ENCODE measurements at regions not wholly inside any gene's neighbourhood (a gene's known extent, or its start where the extent isn't known, plus 50 kb on each side); places are given as distances from the start of the nearest gene placed in this dataset.

- Histone ChIP-seq H2BK5ac (ENCODE audit: low read depth, low read length) (no peak overlapping the region), H3K79me1 (ENCODE audit: low read depth, low read length) (no peaks in the 10 kb centered on the region), H2BK20ac (ENCODE audit: low read length) (no peak overlapping the region), H3K9ac (replicated peaks in 1 of 4; ENCODE audit: extremely low read depth in 1 of 4, low read depth in 3 of 4, low read length in 3 of 4) (no peak overlapping the region), H2AK5ac (ENCODE audit: low read depth, low read length) (no peak overlapping the region), H3K27ac (ENCODE audit: low read depth, low read length) (no peak overlapping the region), H3K9me3 (ENCODE audit: insufficient read depth in 2 of 2, low read depth in 1 of 2, low read length in 1 of 2) (no peaks in the 10 kb centered on the region), H2BK120ac (replicated peaks; ENCODE audit: low read depth, low read length) (no peak overlapping the region), H4K91ac (replicated peaks; ENCODE audit: insufficient read length, low read length) (no peak overlapping the region), H4K5ac (ENCODE audit: insufficient read length, low read depth, low read length) (no peak overlapping the region), H3K4me3 (ENCODE audit: extremely low read depth in 1 of 4, insufficient read depth in 2 of 4, low read depth in 3 of 4, low read length in 4 of 4) (no peak overlapping the region), H3K4me2 (ENCODE audit: insufficient read depth in 1 of 2, low read depth in 2 of 2, low read length in 2 of 2) (no peak overlapping the region), H4K8ac (ENCODE audit: extremely low read depth, insufficient read depth, low read length) (no peak overlapping the region), H3K4me1 (replicated peaks in 1 of 4; ENCODE audit: control insufficient read depth in 3 of 4, insufficient read depth in 4 of 4, low read length in 3 of 4) (no peaks in the 10 kb centered on the region), H2BK12ac (ENCODE audit: low read depth, low read length) (no peak overlapping the region), H3K56ac (replicated peaks; ENCODE audit: insufficient read length, low read depth, low read length) (no peak overlapping the region), H3K79me2 (ENCODE audit: control insufficient read depth in 1 of 2, insufficient read depth in 2 of 2, low read length in 2 of 2) (no peaks in the 10 kb centered on the region), H3K4ac (replicated peaks; ENCODE audit: insufficient read length, low read depth, low read length) (no peak overlapping the region), H3K36me3 (ENCODE audit: control insufficient read depth in 2 of 4, insufficient read depth in 4 of 4, low read length in 3 of 4) (no peaks in the 10 kb centered on the region), H3K23ac (ENCODE audit: insufficient read length) (no peak overlapping the region), H4K20me1 (replicated peaks in 1 of 2; ENCODE audit: control insufficient read depth in 1 of 2, insufficient read depth in 2 of 2, low read length in 2 of 2) (no peaks in the 10 kb centered on the region), H3K18ac (ENCODE audit: extremely low read depth, low read length) (no peak overlapping the region), H3K27me3 (replicated peaks in 1 of 4; ENCODE audit: control insufficient read depth in 3 of 4, extremely low read depth in 1 of 4, insufficient read depth in 3 of 4, low read length in 3 of 4) (no peaks in the 10 kb centered on the region), H2AFZ (ENCODE audit: low read length) (0 out of 2 replicates have a peak overlapping the region, but pooled peaks have one; percentile 20), H3K14ac (ENCODE audit: insufficient read length) (no peak overlapping the region), H2BK15ac (ENCODE audit: low read length) (no peak overlapping the region), H3K23me2 (ENCODE audit: low read depth, low read length) (no peaks in the 10 kb centered on the region)
- ChIA-PET CTCF (ENCODE audit: partially characterized antibody) (no interaction called here), POLR2A (ENCODE audit: partially characterized antibody) (no interaction called here)
- DNase-seq (ENCODE audit: low read depth in 1 of 2, low spot score in 2 of 2) (no peak), FAIRE-seq (no peak)
- 89% methylated on average over 3 of the region's 3 CpGs; no CpG with 5 or more reads in 1 of the 2 experiments for WGBS, 2 experiments (ENCODE audit: extremely low coverage in 1 of 2, insufficient coverage in 1 of 2, insufficient read length in 1 of 2, insufficient replicate concordance in 2 of 2, low coverage in 1 of 2, low lambda C conversion rate in 2 of 2, missing lambda C conversion rate in 1 of 2)
- TF ChIP-seq POLR2AphosphoS5 (IDR thresholded peaks at IDR 0.05; ENCODE audit: low read depth, low read length) (no peak), CTCF (IDR thresholded peaks at IDR 0.05; ENCODE audit: control extremely low read depth in 1 of 3, insufficient read depth in 1 of 3, low read depth in 1 of 3, low read length in 3 of 3) (no peak), PHF8 (conservative IDR thresholded peaks at IDR 0.05; ENCODE audit: low read depth, low read length) (no peak), KDM1A (IDR thresholded peaks at IDR 0.05; ENCODE audit: borderline replicate concordance, low read length) (no peak), RAD21 (IDR thresholded peaks at IDR 0.05 in 1 of 2, conservative IDR thresholded peaks at IDR 0.05 in 1 of 2; ENCODE audit: low read depth in 2 of 2, low read length in 2 of 2) (no peak), GTF2F1 (IDR thresholded peaks at IDR 0.05; ENCODE audit: borderline replicate concordance, low read depth, low read length) (no peak), JUN (IDR thresholded peaks at IDR 0.05; ENCODE audit: low read depth, low read length) (no peak), SAP30 (IDR thresholded peaks at IDR 0.05; ENCODE audit: insufficient read depth, insufficient replicate concordance, low read length) (no peak), FOSL1 (IDR thresholded peaks at IDR 0.05; ENCODE audit: insufficient read depth, low read depth, low read length) (no peak), RXRA (IDR thresholded peaks at IDR 0.05; ENCODE audit: insufficient read depth, low read depth, low read length) (no peak), HDAC2 (IDR thresholded peaks at IDR 0.05; ENCODE audit: borderline replicate concordance in 1 of 2, low read depth in 2 of 2, low read length in 2 of 2) (no peak), SP2 (IDR thresholded peaks at IDR 0.05; ENCODE audit: low read length) (no peak)
These were observed 104.9 kb upstream of the PLD5 start for GRCh38 chr1:242629396-242629795.
